ENCODE measurements at regions not wholly inside any gene's neighbourhood (a gene's known extent, or its start where the extent isn't known, plus 50 kb on each side); places are given as distances from the start of the nearest gene placed in this dataset.

DNA sequence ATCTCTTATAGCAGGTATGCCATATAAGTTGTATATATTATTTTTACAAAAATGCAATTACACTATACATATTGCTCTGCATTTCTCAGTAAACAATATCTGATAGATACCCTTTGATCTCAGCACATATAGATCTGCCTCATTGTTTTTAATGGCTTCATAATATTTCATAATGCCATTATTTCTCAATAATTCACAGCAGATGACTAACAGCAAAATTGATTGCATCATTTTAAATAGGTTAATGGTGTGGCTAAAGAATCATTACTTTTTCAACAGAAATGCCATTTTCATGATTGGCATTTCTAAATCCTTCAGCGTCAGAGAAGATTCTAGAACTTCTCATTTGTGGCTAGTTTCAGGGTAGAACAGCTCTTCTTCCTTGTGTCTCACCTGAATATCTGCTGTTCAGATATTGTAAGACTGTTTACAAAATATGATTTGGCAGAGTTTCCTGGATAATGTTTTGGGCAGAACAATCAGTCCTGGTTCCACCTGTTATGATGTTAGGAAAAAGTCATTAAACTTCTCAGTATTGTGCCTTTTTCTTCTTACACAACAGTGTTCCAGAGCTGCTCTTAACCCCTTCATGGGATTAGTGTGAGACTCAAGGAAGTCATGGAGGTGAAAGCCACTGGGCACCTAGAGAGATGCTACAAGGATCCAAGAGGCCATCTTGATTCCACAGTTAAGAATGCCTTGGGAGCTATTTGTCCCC lies 397.6 kb upstream of the THBS1 start:
- DNase-seq (ENCODE audit: low spot score), result no peak

DNA sequence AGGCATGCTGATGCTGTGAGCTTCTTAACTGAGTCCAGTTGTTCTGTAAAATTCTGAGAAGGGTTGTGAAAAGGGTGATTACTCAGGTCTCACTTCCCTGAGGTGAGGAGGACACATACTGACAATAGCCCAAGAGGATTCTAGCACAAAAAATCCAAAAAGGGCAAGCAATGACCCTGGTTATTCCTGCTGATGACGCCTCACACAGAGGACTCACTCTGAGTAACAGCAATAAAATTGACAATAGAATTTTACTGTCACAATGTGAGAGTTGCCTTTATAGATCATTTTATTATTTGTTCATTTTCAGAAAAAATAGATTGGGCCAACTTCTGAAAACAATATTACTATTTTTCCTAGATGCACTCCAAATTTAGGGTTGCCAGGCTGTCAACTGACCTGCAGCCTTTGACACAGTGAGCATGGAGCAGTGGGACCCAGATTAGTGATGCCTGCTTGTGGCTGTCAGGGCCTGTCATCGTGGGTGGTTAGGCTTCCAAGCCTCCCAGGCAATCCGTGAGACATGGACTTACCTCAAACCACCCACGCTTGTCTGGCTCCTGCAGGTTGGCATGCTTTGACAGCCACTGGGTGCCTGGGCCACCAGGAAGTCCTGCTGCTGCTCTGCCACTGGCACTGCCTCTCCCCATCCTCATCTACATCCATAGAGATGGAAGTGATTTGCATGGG lies 396.0 kb upstream of the THBS1 start:
- no peak for DNase-seq (ENCODE audit: low spot score)

DNA sequence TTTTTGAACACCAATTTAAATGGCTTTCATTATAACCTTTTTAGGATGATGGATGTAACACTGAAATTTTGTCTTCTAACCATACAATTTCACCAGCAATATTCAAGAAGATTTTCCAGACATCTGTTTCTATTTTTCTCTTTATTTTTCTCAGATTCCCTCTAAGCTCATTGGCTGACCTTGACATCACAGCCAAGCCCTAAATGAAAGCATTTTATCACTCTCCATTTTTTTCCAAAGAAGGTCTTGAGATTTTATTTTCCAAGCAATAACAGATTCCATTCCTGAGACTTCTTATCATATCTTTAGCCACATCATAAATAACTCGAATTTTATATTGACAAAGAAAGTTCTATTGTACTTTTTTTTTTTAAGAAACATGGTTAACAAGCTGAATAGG lies 392.6 kb upstream of the THBS1 start:
- DNase-seq (ENCODE audit: low spot score), result peak; percentile 14

DNA sequence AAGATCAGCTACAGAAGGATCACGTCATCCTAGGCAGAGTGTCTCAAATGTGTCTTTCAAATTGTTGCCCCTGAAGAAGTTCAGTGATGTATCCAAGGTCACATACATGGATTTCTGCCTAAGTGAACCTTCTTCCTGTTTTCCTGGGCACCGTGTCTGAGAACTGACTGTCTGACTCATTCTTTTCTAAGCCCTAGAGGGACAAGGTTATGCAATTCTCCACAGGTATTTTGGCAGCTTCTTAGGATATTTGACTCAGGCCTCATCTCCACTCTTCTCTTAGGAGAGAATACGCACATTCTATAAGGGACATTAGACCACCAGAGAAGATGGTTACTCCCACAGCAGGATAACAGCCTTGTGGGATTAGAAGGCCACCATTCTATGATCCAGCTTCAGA lies 391.9 kb upstream of the THBS1 start:
- DNase-seq (ENCODE audit: low spot score), result peak; percentile 33

DNA sequence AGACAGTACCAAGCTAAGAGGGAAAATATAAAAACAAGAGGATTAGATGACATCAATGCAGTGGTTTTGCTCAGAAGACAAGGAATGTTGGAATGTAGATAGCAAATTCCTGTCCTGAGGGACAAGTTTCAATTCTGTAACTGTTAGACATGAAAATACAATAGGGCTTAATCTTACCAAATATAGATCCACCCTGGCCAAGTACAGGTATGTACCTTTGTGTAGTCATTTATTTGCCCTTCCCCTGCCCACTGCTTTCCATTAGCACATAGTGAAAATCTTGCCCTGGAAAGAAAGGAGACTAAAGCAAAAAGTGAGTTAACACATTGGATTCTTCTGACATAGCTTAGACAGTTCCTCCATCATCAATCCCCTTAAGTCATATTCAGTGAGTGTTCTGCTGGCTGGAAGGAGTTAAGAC lies 389.0 kb upstream of the THBS1 start:
- DNase-seq (ENCODE audit: low spot score), result no peak

DNA sequence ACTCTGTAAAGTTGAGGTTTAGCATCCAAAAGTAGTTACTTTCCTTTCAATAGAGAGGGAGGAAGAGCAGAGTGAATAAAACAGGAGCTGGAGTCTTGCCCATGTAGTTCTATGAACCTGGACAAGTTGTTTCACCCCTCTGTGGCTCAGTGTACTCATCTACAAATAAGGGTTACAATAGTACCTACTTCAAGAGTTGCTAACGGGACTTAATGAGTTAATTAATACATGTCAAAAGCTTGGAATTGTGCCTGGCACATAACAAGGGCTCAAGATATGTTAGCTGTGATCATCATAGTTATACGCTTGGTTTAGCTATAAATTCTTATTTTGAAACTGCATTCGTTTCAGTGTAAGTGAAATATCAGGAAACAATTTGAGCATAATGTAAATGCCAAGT lies 388.5 kb upstream of the THBS1 start:
- no peak for DNase-seq (ENCODE audit: low spot score)

DNA sequence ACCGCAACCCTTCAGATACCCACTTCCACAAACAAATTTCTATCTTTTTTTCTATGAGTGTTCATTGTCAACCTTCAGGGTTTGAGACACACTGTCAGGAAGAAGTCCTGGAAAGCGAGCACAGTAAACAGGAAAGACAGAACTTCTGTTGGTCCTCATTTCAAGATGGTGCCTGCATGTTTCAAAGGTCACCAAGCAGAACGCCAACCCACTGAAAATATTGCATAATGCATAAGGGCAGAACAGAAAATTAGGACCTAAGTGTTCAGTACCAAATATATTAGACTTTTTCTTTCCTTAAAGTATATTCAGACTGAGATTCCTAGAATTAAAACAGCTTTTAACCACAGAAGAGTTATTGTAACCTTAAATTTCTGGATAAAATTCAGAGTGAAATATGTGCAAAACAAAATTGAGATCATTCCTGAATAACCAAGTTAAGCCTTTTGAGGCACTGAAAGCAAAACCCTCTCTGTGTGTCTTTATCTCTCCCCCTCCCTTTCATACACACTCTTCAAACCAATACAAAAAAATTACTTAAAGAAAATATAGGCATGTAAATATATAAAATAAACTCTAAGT lies 387.8 kb upstream of the THBS1 start:
- DNase-seq (ENCODE audit: low spot score), result no peak

DNA sequence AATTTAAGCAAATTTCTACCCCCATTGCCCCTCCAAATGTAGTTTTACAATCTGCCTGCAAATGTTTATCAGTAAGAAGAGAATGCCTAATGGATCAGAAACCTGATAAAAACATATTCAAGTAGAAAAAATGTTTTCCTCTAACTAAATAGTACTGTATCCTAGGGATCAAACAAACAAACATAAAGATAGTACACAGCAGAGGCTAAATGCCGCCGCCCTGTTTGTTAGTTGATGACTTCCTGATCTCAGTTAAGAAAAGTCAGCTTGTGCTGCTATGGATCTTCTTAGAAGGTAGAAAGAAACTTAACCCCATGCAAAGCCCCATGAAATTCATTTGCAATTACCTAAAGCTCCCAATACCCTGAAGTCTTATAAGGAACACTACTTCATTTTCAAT lies 387.3 kb upstream of the THBS1 start:
- DNase-seq (ENCODE audit: low spot score), result no peak

DNA sequence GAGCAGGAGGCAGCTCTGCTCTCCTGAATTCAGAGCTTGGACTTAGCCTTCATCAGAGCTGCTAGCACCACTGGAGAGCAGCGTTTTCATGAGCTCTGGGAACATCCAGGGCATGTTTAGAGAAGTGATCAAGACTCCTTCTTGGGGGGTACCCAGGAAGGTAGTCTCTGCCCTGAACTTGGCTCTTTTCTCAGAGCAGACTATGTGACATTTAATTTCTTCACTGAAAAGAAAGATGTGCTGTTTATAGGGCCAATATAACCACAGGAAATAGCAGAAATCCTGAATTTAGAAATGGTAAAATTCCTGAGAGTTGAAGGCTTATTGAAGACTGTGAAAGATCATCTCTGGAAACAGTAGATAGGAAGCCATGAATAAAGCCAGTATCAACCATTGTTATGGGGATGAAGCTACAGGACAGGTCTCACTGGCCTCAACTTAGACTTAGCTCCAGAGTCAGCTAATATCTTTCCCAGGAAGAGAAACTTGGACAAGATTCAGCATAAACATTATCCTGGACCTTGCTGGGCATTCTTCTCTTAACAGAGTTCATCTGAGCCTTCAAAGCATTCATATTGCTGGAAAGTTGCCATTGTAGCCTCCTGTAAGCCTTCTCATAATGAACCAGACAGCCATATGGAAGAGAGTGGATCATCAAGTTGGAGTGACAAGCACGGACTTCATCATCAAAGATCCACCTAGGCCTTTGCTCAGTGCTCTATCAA lies 386.6 kb upstream of the THBS1 start:
- DNase-seq (ENCODE audit: low spot score), result no peak

DNA sequence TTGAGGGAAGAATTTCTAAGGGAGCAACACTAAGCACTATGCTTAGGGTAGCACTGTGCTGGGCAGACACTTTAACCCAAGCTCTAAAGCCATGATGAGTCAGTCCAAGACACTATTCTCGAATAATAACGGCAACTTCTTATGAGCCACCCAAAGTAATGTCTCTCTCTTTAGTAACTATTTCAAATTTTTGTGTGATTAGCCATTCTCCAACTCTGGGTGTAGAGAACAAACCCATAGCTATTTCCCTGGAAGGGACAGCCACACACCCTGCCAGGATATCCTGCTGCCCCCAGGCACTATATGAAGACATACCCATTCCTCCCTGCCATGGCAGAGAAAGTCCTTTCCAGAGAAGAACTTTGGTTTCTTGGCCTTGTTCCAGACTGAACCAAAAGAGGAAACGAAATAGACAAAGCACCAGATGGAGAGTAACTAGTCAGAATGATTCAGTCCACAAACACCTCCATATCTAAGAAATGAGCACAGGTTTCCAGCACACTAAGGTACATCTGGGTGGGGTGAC lies 384.9 kb upstream of the THBS1 start:
- DNase-seq (ENCODE audit: low spot score), result no peak

DNA sequence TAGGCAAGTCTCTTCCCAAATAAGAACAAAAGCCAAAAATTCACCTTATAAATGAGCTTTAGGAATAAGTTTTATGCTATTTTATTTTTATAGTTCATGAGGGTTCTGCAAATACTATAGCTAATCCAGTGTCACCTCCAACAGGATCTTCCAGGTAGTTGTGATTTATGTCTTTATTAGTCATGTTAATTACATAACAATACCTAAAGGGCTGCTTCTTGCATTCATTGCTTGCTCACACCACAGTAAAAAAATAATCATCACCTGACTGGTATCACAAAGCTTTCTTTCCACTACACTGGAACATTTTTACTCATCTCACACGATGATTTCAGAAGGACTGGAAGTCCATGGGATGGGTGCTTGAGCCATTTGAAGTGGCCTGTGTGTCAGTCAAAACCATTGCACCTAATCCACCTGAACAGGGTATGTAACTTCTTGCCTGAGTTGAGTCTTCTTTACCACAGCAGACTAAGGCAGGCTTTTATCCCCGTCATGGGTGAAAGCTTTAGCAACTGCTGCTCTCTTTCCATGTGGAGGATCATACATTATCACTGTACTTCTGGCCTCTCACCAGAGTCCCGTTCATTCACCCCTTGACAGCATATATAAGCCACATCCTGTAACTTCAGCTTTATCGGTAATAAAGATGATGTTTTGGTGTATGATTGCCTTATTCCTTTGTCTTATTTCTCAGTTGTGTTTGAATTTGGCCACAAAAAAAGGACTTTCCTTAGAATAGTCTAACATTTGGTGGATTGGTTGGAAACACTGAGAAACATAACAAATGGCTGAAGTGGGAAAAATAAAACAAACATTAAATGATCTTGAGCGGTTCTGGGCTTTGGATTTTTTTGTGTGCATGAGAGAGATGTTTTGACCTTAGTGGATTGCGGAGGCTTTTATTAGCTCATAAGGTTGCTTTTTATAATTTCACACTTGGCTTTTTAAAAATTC lies 382.6 kb upstream of the THBS1 start:
- no peak for DNase-seq (ENCODE audit: low spot score)

DNA sequence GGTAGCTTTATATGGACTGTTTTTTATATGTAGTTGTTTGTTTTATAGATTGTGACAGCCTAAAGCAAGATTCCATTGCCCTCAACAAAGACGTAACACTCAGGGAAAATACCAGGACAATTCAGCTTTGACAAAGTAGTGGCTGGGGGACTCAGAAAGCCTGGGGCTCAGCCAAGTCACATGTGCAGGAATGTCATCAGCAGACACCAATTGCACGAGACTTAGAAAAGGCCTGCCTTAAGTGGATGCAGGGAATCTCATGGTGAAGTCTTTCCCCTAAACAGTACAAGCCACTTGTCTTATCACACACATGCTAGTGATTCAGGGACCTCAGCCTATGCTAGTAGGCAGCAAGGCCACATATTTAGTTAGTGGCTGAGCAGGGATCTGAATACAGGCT lies 381.8 kb upstream of the THBS1 start:
- DNase-seq (ENCODE audit: low spot score), result no peak

DNA sequence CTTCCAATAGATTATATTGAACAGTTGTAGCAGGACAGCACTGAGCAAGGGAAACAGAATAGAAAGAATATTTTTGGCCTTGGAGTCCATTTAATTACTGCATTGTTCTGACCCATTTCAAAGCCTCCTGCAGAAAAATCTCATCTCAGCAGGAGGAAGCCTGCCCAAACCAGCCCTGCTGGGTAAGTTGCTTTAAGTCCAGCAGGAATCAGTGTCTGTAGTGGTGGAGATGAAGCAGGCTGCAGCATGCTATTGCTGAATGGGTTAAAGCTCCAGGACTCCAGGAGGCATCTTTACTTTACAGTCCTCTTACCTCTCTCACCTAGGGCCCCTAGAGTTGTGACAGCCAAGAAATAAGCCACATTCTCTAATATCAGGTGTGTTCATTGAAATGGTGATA lies 380.3 kb upstream of the THBS1 start:
- no peak for DNase-seq (ENCODE audit: low spot score)

DNA sequence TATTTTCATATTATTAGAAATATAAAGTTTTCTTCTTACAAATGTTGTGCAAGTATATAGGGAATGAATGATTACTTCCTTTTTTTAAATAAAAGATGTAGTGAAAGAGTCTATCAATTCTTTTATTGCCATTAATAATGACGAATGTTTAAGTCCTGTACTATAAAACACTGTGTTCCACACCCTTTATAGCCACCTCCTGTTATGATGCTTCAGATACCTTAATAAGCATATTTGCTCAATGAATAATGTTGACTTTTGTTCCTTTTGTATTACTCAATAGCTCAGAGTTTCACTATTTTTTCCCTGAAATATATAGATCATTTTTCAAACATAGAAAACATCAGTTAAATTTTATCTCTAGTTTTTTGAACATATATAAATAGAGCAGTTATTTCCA lies 378.2 kb upstream of the THBS1 start:
- DNase-seq (ENCODE audit: low spot score), result no peak

DNA sequence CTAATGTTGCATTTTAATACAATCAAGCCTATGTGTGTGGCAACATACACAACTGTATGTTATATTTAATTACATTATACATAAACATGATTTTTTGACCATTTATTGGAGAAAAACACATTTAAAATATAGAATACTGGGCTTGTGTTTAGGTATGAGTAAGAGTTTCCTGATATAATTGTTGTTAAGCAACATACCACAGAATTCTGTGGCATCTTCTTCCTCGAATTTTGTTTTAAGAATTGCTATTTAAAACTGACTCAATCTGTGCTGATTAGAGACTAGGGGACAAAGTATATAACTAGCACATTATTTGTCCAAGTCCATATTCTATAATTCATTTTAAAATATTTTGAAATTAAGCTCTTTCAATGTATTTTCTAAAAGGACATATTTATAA lies 376.8 kb upstream of the THBS1 start:
- DNase-seq (ENCODE audit: low spot score), result no peak

DNA sequence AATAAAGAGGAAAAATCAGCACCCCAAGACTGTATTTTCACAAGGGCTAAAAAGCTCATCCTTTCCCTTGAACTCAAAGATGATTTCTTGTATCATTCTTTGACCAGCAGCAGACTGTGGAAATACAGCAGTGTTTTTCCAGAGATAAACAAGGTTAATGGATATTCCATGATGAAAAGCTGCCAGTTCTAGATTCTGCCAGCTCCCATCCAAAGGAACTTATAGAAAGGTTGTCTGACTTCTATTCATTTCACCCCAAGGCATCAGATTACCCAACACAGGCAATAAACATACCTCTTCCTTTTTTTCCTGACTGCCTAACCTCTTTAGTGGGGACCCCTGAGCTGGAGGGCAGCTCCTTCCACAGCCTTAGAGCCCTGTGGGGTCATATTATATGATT lies 375.8 kb upstream of the THBS1 start:
- DNase-seq (ENCODE audit: low spot score), result no peak

DNA sequence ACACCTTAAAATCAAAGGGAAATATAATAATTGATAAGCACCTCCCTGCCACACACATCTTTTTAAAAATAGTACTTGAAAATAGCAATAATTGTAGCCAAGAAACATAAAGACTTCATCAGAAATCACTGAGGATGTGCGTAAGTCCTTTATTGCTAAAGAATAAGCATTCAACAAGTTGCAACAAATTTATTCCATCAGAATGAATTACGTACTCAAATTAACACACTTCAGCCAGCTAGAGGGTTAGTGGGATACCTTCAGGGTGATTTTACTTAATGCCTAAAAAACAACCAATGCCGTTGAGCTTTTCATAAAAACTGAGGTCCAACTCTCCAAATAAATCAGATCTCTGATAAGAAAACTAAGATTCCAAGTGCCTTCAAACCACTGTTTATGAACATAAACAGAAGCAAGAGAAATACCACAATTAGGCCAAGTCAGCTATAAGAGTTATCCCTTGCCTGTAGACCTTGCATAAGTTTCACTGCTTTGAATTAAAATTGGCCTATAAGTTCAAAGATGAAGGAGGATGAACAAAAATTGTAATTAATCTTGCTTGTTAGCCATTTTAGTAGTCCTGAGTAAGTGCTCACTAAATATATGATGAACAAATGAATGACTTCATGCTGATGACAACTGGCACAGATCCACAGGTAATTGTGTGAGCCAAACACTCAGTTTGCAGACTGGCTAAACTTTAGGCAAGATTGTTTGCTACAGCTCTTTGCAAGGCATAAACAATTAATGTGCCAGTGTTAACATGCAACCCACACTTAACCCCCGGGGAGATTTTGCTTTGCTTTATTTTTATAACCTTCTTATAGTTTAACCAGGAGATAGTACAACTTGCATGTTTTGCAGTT lies 375.1 kb upstream of the THBS1 start:
- DNase-seq (ENCODE audit: low spot score), result no peak

DNA sequence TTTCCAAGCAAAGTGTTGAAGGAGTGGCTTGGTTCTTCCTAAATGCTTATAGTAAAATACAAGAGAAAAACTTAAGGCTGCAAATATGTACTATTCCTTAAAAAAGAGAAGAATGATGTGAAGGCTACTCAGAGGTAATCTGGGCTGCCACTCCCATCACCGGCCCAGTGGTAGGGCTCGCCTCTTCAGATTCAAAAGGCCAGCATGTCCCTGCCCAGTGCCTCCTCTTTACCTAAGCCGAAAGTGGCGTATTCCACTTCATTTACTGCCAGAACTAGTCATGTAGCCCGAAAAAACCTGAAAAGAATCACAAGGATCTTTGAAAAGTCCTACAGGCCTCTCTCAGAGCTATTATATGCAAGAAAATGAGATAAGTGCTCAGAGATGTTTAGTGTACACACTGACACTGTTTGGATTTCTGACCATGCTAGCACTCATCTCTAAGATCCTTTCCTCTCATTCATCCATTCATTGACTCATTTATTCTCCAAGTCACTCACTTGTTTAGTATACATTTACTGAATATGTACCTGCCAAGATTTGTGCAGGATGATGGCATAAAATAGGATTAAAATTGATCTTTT lies 373.3 kb upstream of the THBS1 start:
- DNase-seq (ENCODE audit: low spot score), result no peak

DNA sequence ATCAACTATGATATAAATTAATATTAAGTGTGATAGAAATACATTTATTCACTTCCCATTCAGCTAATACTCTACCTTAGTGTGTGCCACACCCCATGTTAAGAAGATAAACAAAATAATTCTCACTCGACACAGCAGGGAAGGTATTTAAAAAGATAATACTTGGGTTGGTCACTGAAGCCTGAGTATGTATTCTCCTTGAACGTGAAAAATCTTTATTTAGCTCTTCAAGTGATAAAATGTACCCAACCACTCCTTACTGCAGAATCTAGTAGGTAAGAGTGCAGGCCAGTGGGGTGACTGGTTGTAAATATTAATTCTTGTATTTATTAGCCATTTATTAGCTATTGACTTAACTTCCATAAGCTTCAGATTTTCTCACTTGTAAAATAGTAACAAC lies 372.7 kb upstream of the THBS1 start:
- no peak for DNase-seq (ENCODE audit: low spot score)

DNA sequence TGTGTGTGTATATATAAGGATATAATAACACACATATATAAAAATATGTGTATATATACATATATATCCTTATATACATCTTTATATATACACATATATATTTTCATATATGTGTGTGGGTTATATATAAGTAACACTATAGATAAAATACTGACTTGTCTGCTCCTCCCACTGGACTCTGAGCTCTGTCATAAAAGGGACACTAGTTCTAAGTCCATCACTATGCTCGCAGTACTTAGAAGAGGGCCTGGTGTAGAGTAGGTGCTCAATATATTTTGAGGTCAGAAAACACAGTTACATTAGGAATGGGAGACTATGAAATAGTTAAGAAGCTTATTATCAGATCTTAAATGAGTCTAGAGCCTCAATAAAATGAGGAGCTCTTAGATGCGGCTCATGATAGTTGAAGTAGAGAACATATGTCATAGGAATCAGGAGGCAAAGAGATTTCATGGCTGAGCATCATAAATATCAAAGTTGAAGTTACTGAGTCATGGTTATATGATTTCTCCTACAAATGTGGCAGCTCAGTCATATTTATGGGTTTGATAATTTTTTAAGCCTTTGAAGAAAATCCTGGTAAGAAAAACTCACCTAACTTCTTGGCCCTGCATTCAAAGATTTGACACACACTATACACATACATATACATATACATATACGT lies 371.2 kb upstream of the THBS1 start:
- DNase-seq (ENCODE audit: low spot score), result no peak

All from pons (tissue), 1 donor.